ENCODE measurements at regions not wholly inside any gene's neighbourhood (a gene's known extent, or its start where the extent isn't known, plus 50 kb on each side); places are given as distances from the start of the nearest gene placed in this dataset.

DNA sequence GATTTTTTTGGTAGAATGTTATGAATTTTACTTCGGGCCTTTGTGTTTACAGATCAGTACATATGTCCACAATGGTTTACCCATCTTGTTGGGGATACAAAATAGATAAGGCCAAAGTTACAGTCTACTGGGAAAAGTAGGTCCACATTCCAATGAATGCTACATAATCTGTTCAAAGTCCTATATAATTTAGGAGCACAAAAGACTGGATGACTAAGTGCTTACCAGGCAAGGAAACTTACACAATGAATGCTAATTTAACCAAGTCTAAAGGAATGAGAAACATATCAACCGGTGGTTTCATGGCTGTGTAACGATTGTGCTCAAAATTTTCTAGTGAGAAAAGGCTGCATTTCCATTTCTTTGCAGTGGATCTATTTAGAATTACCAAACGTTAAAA, 97.4 kb upstream of the TRPM3 start:
- 13% methylated on average over 4 of the region's 4 CpGs for WGBS (ENCODE audit: missing lambda C conversion rate)
- CTCF ChIA-PET, result interaction anchor here (0.7 kb wide), 1 partner anchor 26 kb away, joined by 3 read pairs; no protein-coding TSS in a partner anchor

DNA sequence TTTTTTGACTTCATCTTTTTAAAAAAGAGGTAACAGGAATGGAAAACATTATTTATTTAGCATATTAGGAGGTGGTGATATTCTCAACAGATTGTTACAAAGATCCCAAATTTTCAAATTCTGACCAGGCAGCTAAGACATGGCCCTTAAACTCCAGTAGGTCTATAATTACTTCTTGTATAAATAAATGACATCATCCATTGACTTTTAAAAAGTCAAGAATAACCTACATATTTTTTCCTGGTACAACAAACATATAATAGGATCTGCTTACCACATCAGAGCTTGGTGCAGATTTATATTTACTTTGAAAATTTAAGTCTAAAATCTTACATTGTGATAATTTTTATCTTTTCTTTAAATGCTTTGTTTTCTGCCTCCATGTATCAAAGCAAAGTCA, 92.2 kb upstream of the TRPM3 start:
- ATAC-seq (no peak), DNase-seq (ENCODE audit: low read depth in 1 of 2, low spot score in 1 of 2) (no peak), FAIRE-seq (no peak)
- H3K4me2 ChIP-seq, result no peak overlapping the region
- no peak overlapping the region for H3K27ac ChIP-seq
- TF ChIP-seq ESRRA (IDR thresholded peaks at IDR 0.05; ENCODE audit: borderline replicate concordance, low read length) (no peak), MAFK (IDR thresholded peaks at IDR 0.05; ENCODE audit: partially characterized antibody) (no peak), CHD2 (IDR thresholded peaks at IDR 0.05; ENCODE audit: low read length, partially characterized antibody) (no peak), NR3C1 (IDR thresholded peaks at IDR 0.05) (no peak)
- POLR2A ChIA-PET, result no interaction called here
- H3K4me1 ChIP-seq, result no peaks in the 10 kb centered on the region
- H3K9me3 ChIP-seq, result peaks cover 8% of the 10 kb centered on the region; the same call in 2 of the 3 replicates
- H3K4me3 ChIP-seq, result no peak overlapping the region
- CTCF ChIA-PET, result no interaction called here

More for the DNA sequence above, 97.4 kb upstream of the TRPM3 start:
- Histone ChIP-seq H3K4me1 (no peaks in the 10 kb centered on the region), H3K9me3 (peaks cover 8% of the 10 kb centered on the region; the same call in 2 of the 3 replicates), H3K4me3 (no peak overlapping the region), H3K27ac (no peak overlapping the region), H3K4me2 (no peak overlapping the region)
- DNase-seq (ENCODE audit: low read depth in 1 of 2, low spot score in 1 of 2) (no peak), ATAC-seq (no peak), FAIRE-seq (no peak)
- TF ChIP-seq ZSCAN20 (CRISPR knock-in tag; IDR thresholded peaks at IDR 0.05), result no peak
- no peak for TF ChIP-seq TP53 (CRISPR knock-in tag; IDR thresholded peaks at IDR 0.05)
- no peak for TF ChIP-seq NPAS2 (CRISPR knock-in tag; IDR thresholded peaks at IDR 0.05; ENCODE audit: borderline replicate concordance)
- TF ChIP-seq, protein P1, sequence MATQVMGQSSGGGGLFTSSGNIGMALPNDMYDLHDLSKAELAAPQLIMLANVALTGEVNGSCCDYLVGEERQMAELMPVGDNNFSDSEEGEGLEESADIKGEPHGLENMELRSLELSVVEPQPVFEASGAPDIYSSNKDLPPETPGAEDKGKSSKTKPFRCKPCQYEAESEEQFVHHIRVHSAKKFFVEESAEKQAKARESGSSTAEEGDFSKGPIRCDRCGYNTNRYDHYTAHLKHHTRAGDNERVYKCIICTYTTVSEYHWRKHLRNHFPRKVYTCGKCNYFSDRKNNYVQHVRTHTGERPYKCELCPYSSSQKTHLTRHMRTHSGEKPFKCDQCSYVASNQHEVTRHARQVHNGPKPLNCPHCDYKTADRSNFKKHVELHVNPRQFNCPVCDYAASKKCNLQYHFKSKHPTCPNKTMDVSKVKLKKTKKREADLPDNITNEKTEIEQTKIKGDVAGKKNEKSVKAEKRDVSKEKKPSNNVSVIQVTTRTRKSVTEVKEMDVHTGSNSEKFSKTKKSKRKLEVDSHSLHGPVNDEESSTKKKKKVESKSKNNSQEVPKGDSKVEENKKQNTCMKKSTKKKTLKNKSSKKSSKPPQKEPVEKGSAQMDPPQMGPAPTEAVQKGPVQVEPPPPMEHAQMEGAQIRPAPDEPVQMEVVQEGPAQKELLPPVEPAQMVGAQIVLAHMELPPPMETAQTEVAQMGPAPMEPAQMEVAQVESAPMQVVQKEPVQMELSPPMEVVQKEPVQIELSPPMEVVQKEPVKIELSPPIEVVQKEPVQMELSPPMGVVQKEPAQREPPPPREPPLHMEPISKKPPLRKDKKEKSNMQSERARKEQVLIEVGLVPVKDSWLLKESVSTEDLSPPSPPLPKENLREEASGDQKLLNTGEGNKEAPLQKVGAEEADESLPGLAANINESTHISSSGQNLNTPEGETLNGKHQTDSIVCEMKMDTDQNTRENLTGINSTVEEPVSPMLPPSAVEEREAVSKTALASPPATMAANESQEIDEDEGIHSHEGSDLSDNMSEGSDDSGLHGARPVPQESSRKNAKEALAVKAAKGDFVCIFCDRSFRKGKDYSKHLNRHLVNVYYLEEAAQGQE (IDR thresholded peaks at IDR 0.05), result no peak
- no peak for TF ChIP-seq ZC3H11A (IDR thresholded peaks at IDR 0.05)
- no peak for TF ChIP-seq SMC3 (IDR thresholded peaks at IDR 0.05)
- TF ChIP-seq, protein P2, sequence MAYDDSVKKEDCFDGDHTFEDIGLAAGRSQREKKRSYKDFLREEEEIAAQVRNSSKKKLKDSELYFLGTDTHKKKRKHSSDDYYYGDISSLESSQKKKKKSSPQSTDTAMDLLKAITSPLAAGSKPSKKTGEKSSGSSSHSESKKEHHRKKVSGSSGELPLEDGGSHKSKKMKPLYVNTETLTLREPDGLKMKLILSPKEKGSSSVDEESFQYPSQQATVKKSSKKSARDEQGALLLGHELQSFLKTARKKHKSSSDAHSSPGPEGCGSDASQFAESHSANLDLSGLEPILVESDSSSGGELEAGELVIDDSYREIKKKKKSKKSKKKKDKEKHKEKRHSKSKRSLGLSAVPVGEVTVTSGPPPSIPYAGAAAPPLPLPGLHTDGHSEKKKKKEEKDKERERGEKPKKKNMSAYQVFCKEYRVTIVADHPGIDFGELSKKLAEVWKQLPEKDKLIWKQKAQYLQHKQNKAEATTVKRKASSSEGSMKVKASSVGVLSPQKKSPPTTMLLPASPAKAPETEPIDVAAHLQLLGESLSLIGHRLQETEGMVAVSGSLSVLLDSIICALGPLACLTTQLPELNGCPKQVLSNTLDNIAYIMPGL (CRISPR knock-in tag; IDR thresholded peaks at IDR 0.05; ENCODE audit: borderline replicate concordance), result no peak
- TF ChIP-seq RNF2 (IDR thresholded peaks at IDR 0.05; ENCODE audit: borderline replicate concordance, low read depth), result no peak
- TF ChIP-seq, protein P3, sequence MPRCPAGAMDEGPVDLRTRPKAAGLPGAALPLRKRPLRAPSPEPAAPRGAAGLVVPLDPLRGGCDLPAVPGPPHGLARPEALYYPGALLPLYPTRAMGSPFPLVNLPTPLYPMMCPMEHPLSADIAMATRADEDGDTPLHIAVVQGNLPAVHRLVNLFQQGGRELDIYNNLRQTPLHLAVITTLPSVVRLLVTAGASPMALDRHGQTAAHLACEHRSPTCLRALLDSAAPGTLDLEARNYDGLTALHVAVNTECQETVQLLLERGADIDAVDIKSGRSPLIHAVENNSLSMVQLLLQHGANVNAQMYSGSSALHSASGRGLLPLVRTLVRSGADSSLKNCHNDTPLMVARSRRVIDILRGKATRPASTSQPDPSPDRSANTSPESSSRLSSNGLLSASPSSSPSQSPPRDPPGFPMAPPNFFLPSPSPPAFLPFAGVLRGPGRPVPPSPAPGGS (IDR thresholded peaks at IDR 0.05), result no peak
- TF ChIP-seq ESRRA (IDR thresholded peaks at IDR 0.05; ENCODE audit: borderline replicate concordance, low read length), result no peak
- no peak for TF ChIP-seq BHLHE40 (IDR thresholded peaks at IDR 0.05; ENCODE audit: low read depth, low read length)
- POLR2A ChIA-PET, result no interaction called here

DNA sequence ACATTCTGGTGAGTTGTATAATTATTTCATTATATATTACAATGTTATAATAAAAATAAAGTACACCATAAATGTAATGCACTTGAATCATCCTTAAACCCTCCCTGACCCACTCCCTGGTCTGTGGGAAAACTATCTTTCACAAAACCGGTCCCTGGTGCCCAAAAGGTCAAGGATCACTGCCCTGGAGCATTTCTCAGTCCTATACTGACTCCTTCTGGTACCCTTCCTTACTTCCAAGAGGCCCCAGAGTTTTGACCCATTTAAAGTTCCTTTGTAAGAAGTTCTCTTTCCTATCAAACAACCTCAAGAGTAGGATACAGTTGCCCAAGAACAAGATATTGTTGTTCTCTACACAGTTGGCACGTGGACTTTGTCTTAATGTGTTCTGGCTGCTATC, 88.9 kb upstream of the TRPM3 start:
- FAIRE-seq (no peak), DNase-seq (ENCODE audit: low read depth in 1 of 2, low spot score in 1 of 2) (no peak), ATAC-seq (no peak)
- Histone ChIP-seq H3K4me2 (no peak overlapping the region), H3K4me3 (no peak overlapping the region), H3K27ac (no peak overlapping the region), H3K4me1 (no peaks in the 10 kb centered on the region), H3K9me3 (peaks cover 8% of the 10 kb centered on the region; the same call in 2 of the 3 replicates)
- POLR2A ChIA-PET, result no interaction called here
- TF ChIP-seq FOSL2 (IDR thresholded peaks at IDR 0.05), result no peak
- no peak for TF ChIP-seq FOSL2 (CRISPR knock-in tag; IDR thresholded peaks at IDR 0.05)
- no peak for TF ChIP-seq FOXS1 (CRISPR knock-in tag; IDR thresholded peaks at IDR 0.05)
- no peak for TF ChIP-seq JUNB (IDR thresholded peaks at IDR 0.05)
- no peak for TF ChIP-seq MYC (IDR thresholded peaks at IDR 0.05; ENCODE audit: borderline replicate concordance, low read length)
- TF ChIP-seq, protein P4, sequence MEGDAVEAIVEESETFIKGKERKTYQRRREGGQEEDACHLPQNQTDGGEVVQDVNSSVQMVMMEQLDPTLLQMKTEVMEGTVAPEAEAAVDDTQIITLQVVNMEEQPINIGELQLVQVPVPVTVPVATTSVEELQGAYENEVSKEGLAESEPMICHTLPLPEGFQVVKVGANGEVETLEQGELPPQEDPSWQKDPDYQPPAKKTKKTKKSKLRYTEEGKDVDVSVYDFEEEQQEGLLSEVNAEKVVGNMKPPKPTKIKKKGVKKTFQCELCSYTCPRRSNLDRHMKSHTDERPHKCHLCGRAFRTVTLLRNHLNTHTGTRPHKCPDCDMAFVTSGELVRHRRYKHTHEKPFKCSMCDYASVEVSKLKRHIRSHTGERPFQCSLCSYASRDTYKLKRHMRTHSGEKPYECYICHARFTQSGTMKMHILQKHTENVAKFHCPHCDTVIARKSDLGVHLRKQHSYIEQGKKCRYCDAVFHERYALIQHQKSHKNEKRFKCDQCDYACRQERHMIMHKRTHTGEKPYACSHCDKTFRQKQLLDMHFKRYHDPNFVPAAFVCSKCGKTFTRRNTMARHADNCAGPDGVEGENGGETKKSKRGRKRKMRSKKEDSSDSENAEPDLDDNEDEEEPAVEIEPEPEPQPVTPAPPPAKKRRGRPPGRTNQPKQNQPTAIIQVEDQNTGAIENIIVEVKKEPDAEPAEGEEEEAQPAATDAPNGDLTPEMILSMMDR (IDR thresholded peaks at IDR 0.05), result no peak
- no peak for TF ChIP-seq HOXB13 (CRISPR knock-in tag; IDR thresholded peaks at IDR 0.05; ENCODE audit: low read depth)
- TF ChIP-seq RARB (CRISPR knock-in tag; IDR thresholded peaks at IDR 0.05), result no peak
- TF ChIP-seq, protein P5, sequence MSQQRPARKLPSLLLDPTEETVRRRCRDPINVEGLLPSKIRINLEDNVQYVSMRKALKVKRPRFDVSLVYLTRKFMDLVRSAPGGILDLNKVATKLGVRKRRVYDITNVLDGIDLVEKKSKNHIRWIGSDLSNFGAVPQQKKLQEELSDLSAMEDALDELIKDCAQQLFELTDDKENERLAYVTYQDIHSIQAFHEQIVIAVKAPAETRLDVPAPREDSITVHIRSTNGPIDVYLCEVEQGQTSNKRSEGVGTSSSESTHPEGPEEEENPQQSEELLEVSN (IDR thresholded peaks at IDR 0.05; ENCODE audit: borderline replicate concordance, low read depth), result no peak
- CTCF ChIA-PET, result no interaction called here
- WGBS (ENCODE audit: missing lambda C conversion rate), result 0% methylated on average over 2 of the region's 2 CpGs

Measured in A549 (cell line).